Spleen (tissue), 11 donors: ENCODE measurements at regions not wholly inside any gene's neighbourhood (a gene's known extent, or its start where the extent isn't known, plus 50 kb on each side); places are given as distances from the start of the nearest gene placed in this dataset.

Experiments used
- DNase-seq: peaks from one replicate; pipeline ENCODE4 v3.0.0-alpha.2; 2020
- H3K27ac ChIP-seq, 8 donors: fragments of 200-600 bp; sonication (generic) in 7 of 8; 1 replicate in 4 of 8; 2 replicates in 4 of 8; pipeline versions ENCODE4 v1.5.0 to v1.8.0; 2016 to 2021; ENCODE audit warnings: inconsistent platforms in 4 of 8, mild to moderate bottlenecking in 4 of 8, moderate library complexity in 1 of 8
- H3K27me3 ChIP-seq, 7 donors: fragments of 200-600 bp; sonication (generic) in 6 of 7; replicated peaks in 1 of 7; 1 replicate in 4 of 7; 2 replicates in 3 of 7; pipeline versions ENCODE4 v1.5.0 to v1.8.0; 2016 to 2021; ENCODE audit warnings: inconsistent platforms in 3 of 7, mild to moderate bottlenecking in 1 of 7
- H3K36me3 ChIP-seq, 6 donors: fragments of 200-600 bp; sonication (generic) in 5 of 6; 1 replicate in 4 of 6; 2 replicates in 2 of 6; pipeline versions ENCODE4 v1.5.0 to v1.8.0; 2016 to 2021; ENCODE audit warnings: inconsistent platforms in 2 of 6
- H3K4me1 ChIP-seq, 6 donors: fragments of 200-600 bp; sonication (generic) in 5 of 6; 1 replicate in 3 of 6; 2 replicates in 3 of 6; pipeline versions ENCODE4 v1.5.0 to v1.8.0; 2016 to 2021; ENCODE audit warnings: inconsistent platforms in 3 of 6
- H3K4me3 ChIP-seq, 8 donors: fragments of 200-600 bp; sonication (generic) in 7 of 8; 1 replicate in 4 of 8; 2 replicates in 4 of 8; pipeline versions ENCODE4 v1.5.0 to v1.8.0; 2016 to 2021; ENCODE audit warnings: inconsistent platforms in 4 of 8, mild to moderate bottlenecking in 4 of 8, moderate library complexity in 2 of 8
- H3K9me3 ChIP-seq, 8 donors: fragments of 200-600 bp; sonication (generic) in 7 of 8; 1 replicate in 4 of 8; 2 replicates in 4 of 8; pipeline versions ENCODE4 v1.5.0 to v1.8.0; 2016 to 2021; ENCODE audit warnings: inconsistent platforms in 4 of 8
- POLR2A ChIP-seq, 3 donors: fragments of 450-650 bp; IDR thresholded peaks; one replicate each; pipeline ENCODE4 v1.5.1; 2017; ENCODE audit warnings: antibody characterized with exemption in 3 of 3, mild to moderate bottlenecking in 1 of 3
- POLR2AphosphoS5 ChIP-seq, 3 donors: sonication (generic); formaldehyde crosslinking; IDR thresholded peaks; one replicate each; pipeline ENCODE4 v1.5.1; 2017; ENCODE audit warnings: antibody characterized with exemption in 3 of 3
- WGBS, 5 donors: extraction: QIAGEN DNeasy Blood & Tissue Kit in 3 of 5; methylation state at CpG; one replicate each; pipeline versions ENCODE4 v1.1.5 to v1.1.7; 2013 to 2018; 5-methylcytosine and 5-hydroxymethylcytosine counted together
- intact Hi-C: fragments of 100-400 bp; cut with DNase I; formaldehyde crosslinking; loops from one replicate; pipeline ENCODE4 v1.15.0; 2023; ENCODE audit warnings: low total_unique reads
- TF ChIP-seq, protein P1 (sequence below), 11 experiments: fragments of 200-600 bp in 7 of 11; fragments of 450-650 bp in 4 of 11; sonication (generic) in 4 of 11; IDR thresholded peaks in 8 of 11; conservative IDR thresholded peaks in 3 of 11; 1 replicate in 7 of 11; 2 replicates in 4 of 11; pipeline versions ENCODE4 v1.4.0 to v1.8.0; 2016 to 2021; ENCODE audit warnings: antibody characterized with exemption in 11 of 11, inconsistent platforms in 4 of 11, mild to moderate bottlenecking in 1 of 11
- donor health status: healthy with polysubstance abuse.
- donor health status: DM: no; HTN: no; CAD: no; lungs with moderate emphysema.
- donor health status: DM: no; HTN: no; CAD: no.
- donor health status: Bipolar disorder and iron deficiency.
- donor health status: healthy.
- donor health status: DM: no; HTN: no; CAD: no.
- donor health status: DM: yes; HTN: yes; CAD: no.

GRCh38 chr16:79977940-79978836, 377.7 kb upstream of the MAF start:
- no peak for DNase-seq
- intact Hi-C loops, result no loop called here
- Histone ChIP-seq H3K9me3 (no peaks in the 10 kb centered on the region), H3K27me3 (no peaks in the 10 kb centered on the region), H3K4me1 (no peaks in the 10 kb centered on the region), H3K27ac (no peak overlapping the region), H3K4me3 (no peak overlapping the region), H3K36me3 (no peaks in the 10 kb centered on the region)
- TF ChIP-seq, protein P1, sequence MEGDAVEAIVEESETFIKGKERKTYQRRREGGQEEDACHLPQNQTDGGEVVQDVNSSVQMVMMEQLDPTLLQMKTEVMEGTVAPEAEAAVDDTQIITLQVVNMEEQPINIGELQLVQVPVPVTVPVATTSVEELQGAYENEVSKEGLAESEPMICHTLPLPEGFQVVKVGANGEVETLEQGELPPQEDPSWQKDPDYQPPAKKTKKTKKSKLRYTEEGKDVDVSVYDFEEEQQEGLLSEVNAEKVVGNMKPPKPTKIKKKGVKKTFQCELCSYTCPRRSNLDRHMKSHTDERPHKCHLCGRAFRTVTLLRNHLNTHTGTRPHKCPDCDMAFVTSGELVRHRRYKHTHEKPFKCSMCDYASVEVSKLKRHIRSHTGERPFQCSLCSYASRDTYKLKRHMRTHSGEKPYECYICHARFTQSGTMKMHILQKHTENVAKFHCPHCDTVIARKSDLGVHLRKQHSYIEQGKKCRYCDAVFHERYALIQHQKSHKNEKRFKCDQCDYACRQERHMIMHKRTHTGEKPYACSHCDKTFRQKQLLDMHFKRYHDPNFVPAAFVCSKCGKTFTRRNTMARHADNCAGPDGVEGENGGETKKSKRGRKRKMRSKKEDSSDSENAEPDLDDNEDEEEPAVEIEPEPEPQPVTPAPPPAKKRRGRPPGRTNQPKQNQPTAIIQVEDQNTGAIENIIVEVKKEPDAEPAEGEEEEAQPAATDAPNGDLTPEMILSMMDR (IDR thresholded peaks at IDR 0.05 in 8 of 11, conservative IDR thresholded peaks at IDR 0.05 in 3 of 11), result no peak
- TF ChIP-seq POLR2A (IDR thresholded peaks at IDR 0.05) (no peak), POLR2AphosphoS5 (IDR thresholded peaks at IDR 0.05) (no peak)
- WGBS, 5 donors, result 81 to 91% (median 88%) methylated on average over 9 of the region's 9 CpGs

GRCh38 chr16:79973320-79973719, 372.8 kb upstream of the MAF start:
- WGBS, 5 donors, result 38 to 60% (median 57%) methylated on average over 2 of the region's 2 CpGs
- TF ChIP-seq POLR2AphosphoS5 (IDR thresholded peaks at IDR 0.05), result no peak
- no peak for TF ChIP-seq POLR2A (IDR thresholded peaks at IDR 0.05)
- TF ChIP-seq, protein P1 (IDR thresholded peaks at IDR 0.05 in 8 of 11, conservative IDR thresholded peaks at IDR 0.05 in 3 of 11), result no peak
- DNase-seq, result no peak
- intact Hi-C loops, result no loop called here
- no peaks in the 10 kb centered on the region for H3K9me3 ChIP-seq
- no peaks in the 10 kb centered on the region for H3K27me3 ChIP-seq
- no peaks in the 10 kb centered on the region for H3K4me1 ChIP-seq
- H3K4me3 ChIP-seq, result no peak overlapping the region
- no peak overlapping the region for H3K27ac ChIP-seq
- no peaks in the 10 kb centered on the region for H3K36me3 ChIP-seq

GRCh38 chr16:79972053-79972704, 371.6 kb upstream of the MAF start:
- 35 to 58% (median 37%) methylated on average over 4 of the region's 4 CpGs for WGBS, 5 donors
- Histone ChIP-seq H3K36me3 (no peaks in the 10 kb centered on the region), H3K27me3 (no peaks in the 10 kb centered on the region), H3K9me3 (no peaks in the 10 kb centered on the region), H3K4me1 (no peaks in the 10 kb centered on the region), H3K27ac (no peak overlapping the region), H3K4me3 (no peak overlapping the region)
- DNase-seq, result no peak
- intact Hi-C loops, result no loop called here
- TF ChIP-seq, protein P1 (IDR thresholded peaks at IDR 0.05 in 8 of 11, conservative IDR thresholded peaks at IDR 0.05 in 3 of 11), result no peak
- no peak for TF ChIP-seq POLR2AphosphoS5 (IDR thresholded peaks at IDR 0.05)
- TF ChIP-seq POLR2A (IDR thresholded peaks at IDR 0.05), result no peak

GRCh38 chr16:79971237-79971572, 370.7 kb upstream of the MAF start:
- no peaks in the 10 kb centered on the region for H3K9me3 ChIP-seq
- no peaks in the 10 kb centered on the region for H3K4me1 ChIP-seq
- no peaks in the 10 kb centered on the region for H3K36me3 ChIP-seq
- intact Hi-C loops, result no loop called here
- H3K27me3 ChIP-seq, result peaks cover 0 to 3% (median 0%) of the 10 kb centered on the region in 7 donors
- DNase-seq, result no peak
- no peak overlapping the region for H3K27ac ChIP-seq
- TF ChIP-seq, protein P1 (IDR thresholded peaks at IDR 0.05 in 8 of 11, conservative IDR thresholded peaks at IDR 0.05 in 3 of 11), result no peak
- TF ChIP-seq POLR2AphosphoS5 (IDR thresholded peaks at IDR 0.05) (no peak), POLR2A (IDR thresholded peaks at IDR 0.05) (no peak)
- H3K4me3 ChIP-seq, result no peak overlapping the region
